ENCODE measurements at regions not wholly inside any gene's neighbourhood (a gene's known extent, or its start where the extent isn't known, plus 50 kb on each side); places are given as distances from the start of the nearest gene placed in this dataset.
"Not testable (repeated sequence)": the region's sequence is repeated elsewhere in the genome, so short reads cannot be mapped to it uniquely, and the experiment has no call there.

- no peak for DNase-seq
Measured at GRCh38 chr2:82344670-82345069, 2040.1 kb upstream of the LRRTM1 start.

GRCh38 chr2:82342356-82342755, 2037.8 kb upstream of the LRRTM1 start:
- no peak for DNase-seq

- no peak for DNase-seq
Measured at GRCh38 chr2:82340578-82341053, 2036.1 kb upstream of the LRRTM1 start.

- no peak for DNase-seq
Measured at GRCh38 chr2:82339805-82340204, 2035.3 kb upstream of the LRRTM1 start.

- DNase-seq: no peak
Measured at GRCh38 chr2:82333697-82334096, 2029.1 kb upstream of the LRRTM1 start.

- DNase-seq: no peak
Measured at GRCh38 chr2:82330155-82330554, 2025.6 kb upstream of the LRRTM1 start.

- DNase-seq: not testable (repeated sequence)
Measured at GRCh38 chr2:82326180-82326767, 2021.7 kb upstream of the LRRTM1 start.

- no peak for DNase-seq
Measured at GRCh38 chr2:82320296-82320695, 2015.7 kb upstream of the LRRTM1 start.

- DNase-seq: no peak
Measured at GRCh38 chr2:82317012-82317411, 2012.5 kb upstream of the LRRTM1 start.

- DNase-seq: no peak
Measured at GRCh38 chr2:82316586-82316985, 2012.0 kb upstream of the LRRTM1 start.

- DNase-seq: no peak
Measured at GRCh38 chr2:82314836-82315472, 2010.4 kb upstream of the LRRTM1 start.

GRCh38 chr2:82307511-82307910, 2003.0 kb upstream of the LRRTM1 start:
- DNase-seq: no peak

GRCh38 chr2:82301506-82301905, 1997.0 kb upstream of the LRRTM1 start:
- no peak for DNase-seq

- no peak for DNase-seq
Measured at GRCh38 chr2:82289446-82289845, 1984.9 kb upstream of the LRRTM1 start.

GRCh38 chr2:82283075-82283474, 1978.5 kb upstream of the LRRTM1 start:
- no peak for DNase-seq

GRCh38 chr2:82282111-82282882, 1977.7 kb upstream of the LRRTM1 start:
- no peak for DNase-seq

- DNase-seq: no peak
Measured at GRCh38 chr2:82279367-82279766, 1974.8 kb upstream of the LRRTM1 start.

- no peak for DNase-seq
Measured at GRCh38 chr2:82278416-82278815, 1973.9 kb upstream of the LRRTM1 start.

- no peak for DNase-seq
Measured at GRCh38 chr2:82275599-82275998, 1971.0 kb upstream of the LRRTM1 start.

- DNase-seq: no peak
Measured at GRCh38 chr2:82268446-82268845, 1963.9 kb upstream of the LRRTM1 start.

GRCh38 chr2:82260521-82260920, 1956.0 kb upstream of the LRRTM1 start:
- no peak for DNase-seq

GRCh38 chr2:82259551-82259950, 1955.0 kb upstream of the LRRTM1 start:
- no peak for DNase-seq

- DNase-seq: no peak
Measured at GRCh38 chr2:82257796-82258555, 1953.4 kb upstream of the LRRTM1 start.
